Ammon's horn (tissue), 1 donor: ENCODE measurements at regions not wholly inside any gene's neighbourhood (a gene's known extent, or its start where the extent isn't known, plus 50 kb on each side); places are given as distances from the start of the nearest gene placed in this dataset.
A peak's percentile ranks its signal among the peaks of the same experiment; 100 is the strongest.
"Not testable (repeated sequence)": the region's sequence is repeated elsewhere in the genome, so short reads cannot be mapped to it uniquely, and the experiment has no call there.

Source experiments
- DNase-seq: peaks from one replicate; pipeline ENCODE4 v3.0.0-alpha.2; 2016; ENCODE audit warnings: low spot score

- DNase-seq = no peak
Observed at GRCh38 chr11:97865424-97866012, 1155.2 kb upstream of the CNTN5 start.

GRCh38 chr11:97871816-97872215, 1148.9 kb upstream of the CNTN5 start:
- DNase-seq = no peak

- no peak for DNase-seq
Observed at GRCh38 chr11:97880209-97880608, 1140.5 kb upstream of the CNTN5 start.

DNA sequence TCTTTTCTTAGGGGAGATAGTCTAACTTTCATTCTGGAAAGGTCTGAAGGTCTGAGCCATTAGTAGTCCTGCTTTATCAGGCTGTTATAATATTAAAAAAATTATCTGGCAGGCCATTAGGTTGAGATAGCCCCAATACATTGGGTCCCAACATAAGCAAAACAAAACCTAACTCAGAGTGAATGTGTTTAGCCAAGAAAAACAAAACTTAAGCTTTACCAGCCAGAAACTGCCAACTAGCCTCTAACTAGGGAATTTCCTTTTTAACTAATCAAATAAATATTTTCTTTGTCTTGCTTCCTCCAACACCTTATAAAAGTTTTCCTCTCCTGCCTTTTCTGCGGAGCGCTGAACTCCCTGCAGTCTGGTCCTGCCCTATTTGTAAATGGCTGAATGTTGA, 1137.7 kb upstream of the CNTN5 start:
- DNase-seq = no peak

GRCh38 chr11:97888641-97889040, 1132.1 kb upstream of the CNTN5 start:
- DNase-seq = no peak

GRCh38 chr11:97890466-97890865, 1130.3 kb upstream of the CNTN5 start:
- peak; percentile 7 for DNase-seq

- no peak for DNase-seq
Observed at GRCh38 chr11:97893612-97894011, 1127.1 kb upstream of the CNTN5 start.

DNA sequence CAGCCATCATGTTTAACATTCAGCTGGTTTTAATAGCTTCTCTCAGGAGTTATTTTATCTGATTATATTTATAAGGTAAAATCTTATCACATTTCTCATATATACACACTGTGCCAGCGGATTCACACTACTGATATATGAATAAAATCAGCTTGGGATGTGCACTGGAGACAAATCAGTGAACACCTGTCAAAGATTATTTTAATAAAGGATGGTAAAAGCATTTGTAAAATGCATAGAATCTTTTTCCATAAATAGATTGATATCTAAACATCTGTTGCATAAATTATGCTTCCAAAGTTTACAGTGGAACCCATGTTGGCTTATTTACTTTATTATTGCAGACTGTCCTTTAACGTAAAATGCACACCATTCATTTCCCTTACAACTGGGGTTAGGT, 1125.8 kb upstream of the CNTN5 start:
- no peak for DNase-seq

GRCh38 chr11:97895572-97895971, 1125.2 kb upstream of the CNTN5 start:
- DNase-seq = no peak

GRCh38 chr11:97902828-97903227, 1117.9 kb upstream of the CNTN5 start:
- no peak for DNase-seq

DNA sequence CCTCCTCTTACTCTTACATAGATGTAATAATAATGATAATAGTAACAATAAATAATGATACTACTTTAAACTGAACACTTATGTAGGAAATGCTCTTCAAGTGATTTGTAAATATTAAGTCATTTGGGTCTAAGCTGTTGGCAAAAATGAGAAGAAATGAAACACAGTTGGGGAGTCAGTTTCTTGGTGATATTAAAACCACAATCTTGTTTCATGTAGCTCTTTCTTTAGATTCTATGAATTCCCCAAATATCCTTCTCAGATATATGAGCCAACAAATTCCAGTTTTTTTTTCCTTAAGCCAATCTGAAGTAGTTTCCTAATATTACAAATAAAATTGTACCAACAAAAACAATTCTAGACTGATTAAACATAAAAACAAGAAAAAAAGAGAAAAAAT, 1115.6 kb upstream of the CNTN5 start:
- DNase-seq = no peak

DNA sequence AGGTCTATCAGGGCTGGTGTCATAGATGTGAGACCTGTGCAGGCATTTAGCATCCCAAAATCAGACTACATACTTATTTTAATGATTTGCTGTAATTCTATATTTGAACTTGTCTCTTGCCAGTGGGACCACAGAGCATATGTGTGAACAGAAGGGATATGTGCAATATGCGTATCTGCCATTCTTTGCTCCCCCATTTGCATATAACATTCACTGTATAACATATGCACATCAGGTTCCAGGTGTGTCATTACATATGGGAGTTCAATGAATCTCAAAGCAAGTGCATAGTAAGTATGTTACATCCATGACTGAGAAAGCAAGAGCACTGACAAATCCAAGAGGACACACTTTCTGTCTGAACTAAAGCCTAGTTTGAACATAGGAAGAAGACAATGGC, 1115.1 kb upstream of the CNTN5 start:
- DNase-seq = no peak

DNA sequence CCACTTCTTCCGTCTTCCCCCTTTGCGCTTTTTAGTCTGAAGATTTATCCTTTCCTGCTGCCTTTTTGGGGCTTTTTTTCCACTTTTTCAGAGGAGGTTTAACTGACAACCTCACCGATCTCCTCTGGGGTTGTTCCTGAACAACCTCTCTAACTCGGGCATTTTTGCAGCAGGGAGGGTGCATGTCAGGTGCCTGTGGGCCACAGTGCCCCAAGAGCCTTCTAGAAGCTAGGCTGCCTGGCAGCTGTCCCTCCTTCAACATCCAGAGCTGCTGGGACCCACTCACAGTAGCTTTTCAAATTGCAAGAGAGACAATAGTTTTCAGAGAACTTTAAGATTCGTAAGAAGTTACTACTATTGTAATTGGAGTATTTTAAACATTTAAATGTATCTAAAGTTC, 1112.4 kb upstream of the CNTN5 start:
- DNase-seq = no peak

GRCh38 chr11:97909614-97910399, 1110.9 kb upstream of the CNTN5 start:
- DNase-seq = no peak

DNA sequence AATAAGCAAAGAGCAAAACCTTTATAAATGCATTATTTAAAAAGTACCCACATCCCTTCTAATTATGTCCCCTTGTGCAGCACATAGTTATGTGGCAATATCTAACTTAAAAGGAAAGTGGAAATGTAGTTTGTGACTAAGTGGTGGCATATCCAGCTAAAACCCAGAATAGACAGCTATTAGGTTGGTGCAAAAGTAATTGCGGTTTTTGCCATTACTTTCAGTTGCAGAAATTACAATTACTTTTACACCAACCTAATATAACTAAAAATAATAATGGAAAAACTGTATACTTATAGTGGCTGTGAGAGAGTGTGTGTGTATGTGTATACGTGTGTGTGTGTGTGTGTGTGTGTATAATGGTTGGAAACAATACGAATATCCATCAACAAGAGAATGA, 1108.1 kb upstream of the CNTN5 start:
- DNase-seq = no peak

DNA sequence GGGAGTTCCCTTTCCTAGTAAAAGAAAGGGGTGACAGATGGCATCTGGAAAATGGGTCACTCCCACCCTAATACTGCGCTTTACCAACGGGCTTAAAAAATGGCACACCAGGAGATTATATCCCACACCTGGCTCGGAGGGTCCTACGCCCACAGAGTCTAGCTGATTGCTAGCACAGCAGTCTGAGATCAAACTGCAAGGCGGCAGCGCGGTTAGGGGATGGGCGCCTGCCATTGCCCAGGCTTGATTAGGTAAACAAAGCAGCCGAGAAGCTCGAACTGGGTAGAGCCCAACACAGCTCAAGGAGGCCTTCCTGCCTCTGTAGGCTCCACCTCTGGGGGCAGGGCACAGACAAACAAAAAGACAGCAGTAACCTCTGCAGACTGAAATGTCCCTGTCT, 1097.8 kb upstream of the CNTN5 start:
- DNase-seq = not testable (repeated sequence)

DNA sequence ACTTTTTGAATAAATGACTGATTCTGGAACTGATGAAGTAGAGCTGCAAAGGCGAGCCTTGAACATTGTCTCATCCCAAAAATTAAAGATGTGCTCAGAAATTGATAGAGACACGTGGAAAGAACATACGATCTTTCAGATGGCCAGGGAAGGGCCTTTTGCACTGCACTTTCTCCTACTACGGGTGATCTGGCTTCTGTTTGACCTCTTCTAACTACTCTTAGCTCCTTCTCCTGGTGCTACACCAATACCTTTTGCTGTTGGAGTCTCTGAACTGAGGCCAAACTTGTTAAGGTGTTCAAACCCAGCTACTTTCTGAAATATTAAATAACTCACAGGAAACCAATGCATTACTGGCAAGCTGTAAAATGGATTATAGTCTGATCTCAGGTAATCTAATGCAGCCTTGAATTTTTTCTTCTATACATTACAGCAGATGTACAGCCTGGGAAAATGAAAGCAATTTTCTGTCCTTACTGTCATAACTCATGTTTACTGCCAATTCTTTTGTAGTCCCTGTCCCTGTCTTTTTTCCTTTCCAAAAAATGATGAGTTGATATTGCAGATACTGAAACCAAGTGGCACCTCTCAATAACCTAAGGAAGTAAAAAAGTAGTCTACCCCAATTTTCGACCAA, 1086.1 kb upstream of the CNTN5 start:
- no peak for DNase-seq

- DNase-seq = no peak
Observed at GRCh38 chr11:97937501-97937900, 1083.2 kb upstream of the CNTN5 start.

DNA sequence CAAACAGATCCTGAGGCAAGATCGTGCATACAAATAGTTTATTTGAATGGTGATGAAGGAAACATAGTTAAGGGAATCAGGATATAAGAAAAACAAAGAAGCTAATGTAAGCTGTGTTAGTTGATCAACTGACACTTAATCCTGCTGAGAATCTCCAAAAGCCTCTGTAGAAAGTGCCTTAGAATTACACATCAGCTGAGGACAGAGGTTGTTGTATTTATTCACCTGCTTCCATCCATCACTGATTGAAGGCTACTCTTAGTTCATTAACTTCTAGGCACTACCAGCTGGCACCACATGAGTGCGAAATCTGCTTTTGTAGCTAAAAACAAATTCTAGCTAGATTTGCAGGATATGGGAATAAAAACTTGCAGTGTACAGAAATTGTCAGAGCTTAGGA, 1082.0 kb upstream of the CNTN5 start:
- no peak for DNase-seq

- no peak for DNase-seq
Observed at GRCh38 chr11:97943493-97943892, 1077.3 kb upstream of the CNTN5 start.

DNA sequence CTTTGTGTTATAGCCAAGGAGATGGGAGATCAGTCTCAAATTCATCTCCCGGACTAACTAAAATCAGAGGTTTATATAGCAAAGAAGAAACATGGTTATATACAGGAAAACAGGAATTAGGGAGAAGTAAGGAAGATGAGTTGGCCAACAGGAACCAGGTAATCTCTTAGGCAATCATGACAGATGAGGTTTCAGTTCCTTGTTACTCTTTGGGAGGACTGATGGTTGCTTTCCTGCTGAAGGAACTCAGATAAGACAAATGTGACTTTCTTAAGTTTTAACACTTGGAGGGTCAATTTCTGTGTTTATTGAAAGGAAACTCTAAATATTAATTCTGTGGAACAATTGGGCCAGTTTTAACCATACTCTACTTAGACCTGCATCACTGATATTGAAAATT, 1072.0 kb upstream of the CNTN5 start:
- no peak for DNase-seq

GRCh38 chr11:97955595-97955994, 1065.2 kb upstream of the CNTN5 start:
- DNase-seq = no peak

DNA sequence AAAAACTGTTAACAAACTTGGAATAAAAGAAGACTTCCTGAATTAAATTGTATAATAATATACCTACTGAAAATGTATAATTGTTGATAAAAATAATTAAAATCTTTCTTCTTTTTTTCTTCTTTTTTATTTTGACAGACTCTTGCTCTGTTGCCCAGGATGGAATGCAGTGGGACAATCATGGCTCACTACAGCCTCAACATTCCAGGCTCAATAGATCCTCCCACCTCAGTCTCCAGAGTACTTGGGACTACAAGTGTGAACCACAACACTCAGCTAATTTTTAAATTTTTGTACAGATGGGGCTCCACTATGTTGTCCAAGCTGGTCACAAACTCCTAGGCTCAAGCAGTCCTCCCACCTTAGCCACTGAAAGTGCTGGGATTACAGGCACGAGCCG, 1063.8 kb upstream of the CNTN5 start:
- DNase-seq = no peak

DNA sequence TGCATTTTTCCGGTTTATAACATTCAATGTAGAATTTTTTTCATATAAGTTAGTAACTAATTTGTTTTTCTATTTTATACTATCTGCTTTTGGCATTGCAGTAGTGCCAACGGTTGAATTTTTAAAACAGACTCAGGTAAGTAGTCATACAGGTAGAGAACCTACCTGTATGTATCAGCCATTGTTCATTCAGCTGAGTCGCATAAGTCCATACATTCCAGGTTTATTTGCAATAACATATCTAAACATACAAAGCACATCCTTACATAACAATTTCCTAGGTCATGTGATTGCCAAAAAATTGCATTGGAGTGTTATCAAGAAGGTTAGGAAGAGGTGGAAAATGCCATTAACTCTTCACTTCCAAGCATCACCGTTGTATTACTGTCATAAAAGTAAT, 1059.3 kb upstream of the CNTN5 start:
- no peak for DNase-seq
